ENCODE measurements at regions not wholly inside any gene's neighbourhood (a gene's known extent, or its start where the extent isn't known, plus 50 kb on each side); places are given as distances from the start of the nearest gene placed in this dataset.

- no peak overlapping the region for H3K4me3 Mint-ChIP-seq (ENCODE audit: unreplicated experiment)
- H3K9me3 Mint-ChIP-seq (ENCODE audit: low read depth): no peaks in the 10 kb centered on the region
Measured at GRCh38 chr16:51996516-51996915, 550.4 kb downstream of the TOX3 start.

GRCh38 chr16:51994597-51994996 lies 552.3 kb downstream of the TOX3 start:
- H3K27me3 Mint-ChIP-seq (ENCODE audit: low read depth): peaks cover under 1% of the 10 kb centered on the region
- no peaks in the 10 kb centered on the region for H3K4me1 Mint-ChIP-seq (ENCODE audit: low read depth)
- no peak overlapping the region for H3K4me3 Mint-ChIP-seq (ENCODE audit: unreplicated experiment)
- H3K36me3 Mint-ChIP-seq (ENCODE audit: low read depth): no peaks in the 10 kb centered on the region
- H3K9me3 Mint-ChIP-seq (ENCODE audit: low read depth): peaks cover 4% of the 10 kb centered on the region
- H3K27ac Mint-ChIP-seq (ENCODE audit: unreplicated experiment): no peak overlapping the region
- TF ChIP-seq CTCF (IDR thresholded peaks at IDR 0.05): no peak
- DNase-seq (ENCODE audit: low spot score): no peak

More at GRCh38 chr16:51996516-51996915, 550.4 kb downstream of the TOX3 start:
- no peak overlapping the region for H3K27ac Mint-ChIP-seq (ENCODE audit: unreplicated experiment)
- no peaks in the 10 kb centered on the region for H3K27me3 Mint-ChIP-seq (ENCODE audit: low read depth)
- no peaks in the 10 kb centered on the region for H3K36me3 Mint-ChIP-seq (ENCODE audit: low read depth)
- no peak for DNase-seq (ENCODE audit: low spot score)
- TF ChIP-seq CTCF (IDR thresholded peaks at IDR 0.05): no peak
- no peaks in the 10 kb centered on the region for H3K4me1 Mint-ChIP-seq (ENCODE audit: low read depth)

- DNase-seq (ENCODE audit: low spot score): no peak
- no peaks in the 10 kb centered on the region for H3K4me1 Mint-ChIP-seq (ENCODE audit: low read depth)
- H3K4me3 Mint-ChIP-seq (ENCODE audit: unreplicated experiment): no peak overlapping the region
- peaks cover 6% of the 10 kb centered on the region for H3K27me3 Mint-ChIP-seq (ENCODE audit: low read depth)
- TF ChIP-seq CTCF (IDR thresholded peaks at IDR 0.05): no peak
- H3K36me3 Mint-ChIP-seq (ENCODE audit: low read depth): no peaks in the 10 kb centered on the region
- H3K27ac Mint-ChIP-seq (ENCODE audit: unreplicated experiment): no peak overlapping the region
- H3K9me3 Mint-ChIP-seq (ENCODE audit: low read depth): peaks cover 4% of the 10 kb centered on the region
Measured at GRCh38 chr16:51989637-51990230, 557.2 kb downstream of the TOX3 start.

- DNase-seq (ENCODE audit: low spot score): no peak
- H3K9me3 Mint-ChIP-seq (ENCODE audit: low read depth): peaks cover 4% of the 10 kb centered on the region
- no peak for TF ChIP-seq CTCF (IDR thresholded peaks at IDR 0.05)
- peaks cover 6% of the 10 kb centered on the region for H3K27me3 Mint-ChIP-seq (ENCODE audit: low read depth)
- no peaks in the 10 kb centered on the region for H3K4me1 Mint-ChIP-seq (ENCODE audit: low read depth)
- H3K4me3 Mint-ChIP-seq (ENCODE audit: unreplicated experiment): no peak overlapping the region
- H3K36me3 Mint-ChIP-seq (ENCODE audit: low read depth): no peaks in the 10 kb centered on the region
- no peak overlapping the region for H3K27ac Mint-ChIP-seq (ENCODE audit: unreplicated experiment)
Measured at GRCh38 chr16:51988977-51989376, 558.0 kb downstream of the TOX3 start.

- peaks cover 4% of the 10 kb centered on the region for H3K9me3 Mint-ChIP-seq (ENCODE audit: low read depth)
- no peak overlapping the region for H3K27ac Mint-ChIP-seq (ENCODE audit: unreplicated experiment)
- no peak overlapping the region for H3K4me3 Mint-ChIP-seq (ENCODE audit: unreplicated experiment)
- H3K27me3 Mint-ChIP-seq (ENCODE audit: low read depth): peaks cover 6% of the 10 kb centered on the region
- no peak for TF ChIP-seq CTCF (IDR thresholded peaks at IDR 0.05)
- no peaks in the 10 kb centered on the region for H3K4me1 Mint-ChIP-seq (ENCODE audit: low read depth)
- H3K36me3 Mint-ChIP-seq (ENCODE audit: low read depth): no peaks in the 10 kb centered on the region
- no peak for DNase-seq (ENCODE audit: low spot score)
Measured at GRCh38 chr16:51987519-51987918, 559.4 kb downstream of the TOX3 start.

Data from chondrocyte (in vitro differentiated cells).